CD4-positive, alpha-beta T cell (primary cell): ENCODE measurements at regions not wholly inside any gene's neighbourhood (a gene's known extent, or its start where the extent isn't known, plus 50 kb on each side); places are given as distances from the start of the nearest gene placed in this dataset.

Experiments used
- ATAC-seq: fragments of 200-7000 bp; cut with Tn5 transposase; one replicate; pipeline ENCODE4 v1.10.0; 2022; ENCODE audit warnings: mild to moderate bottlenecking; ENCODE audit not compliant: poor library complexity
- CTCF ChIA-PET: fragments of 350-600 bp; sonication (Branson Sonifier 250); formaldehyde crosslinking; loops from one replicate; lab custom pipeline; 2021; ENCODE audit warnings: antibody characterized with exemption, inconsistent platforms; lab: Charles Lee
- POLR2A ChIA-PET: fragments of 350-600 bp; sonication (Branson Sonifier 250); formaldehyde crosslinking; loops from one replicate; lab custom pipeline; 2021; ENCODE audit warnings: antibody characterized with exemption, inconsistent platforms; lab: Charles Lee
- DNase-seq, 14 experiments: peaks; one replicate each; pipeline ENCODE4 v3.0.0-alpha.2; 2013 to 2020; ENCODE audit warnings: mixed read lengths in 2 of 14
- H3K27ac ChIP-seq, 2 donors: one replicate each; pipeline versions ENCODE4 v1.5.1 to v1.7.0; 2013; ENCODE audit warnings: low read length in 2 of 2, low read depth in 1 of 2, mild to moderate bottlenecking in 1 of 2
- H3K27me3 ChIP-seq, 2 experiments: 1 replicate in 1 of 2; 2 replicates in 1 of 2; pipeline versions ENCODE4 v1.6.1 to v1.7.0; 2013; ENCODE audit warnings: low read length in 2 of 2, control low read depth in 1 of 2, mild to moderate bottlenecking in 1 of 2, moderate library complexity in 1 of 2; ENCODE audit not compliant: insufficient read depth in 2 of 2, control insufficient read depth in 1 of 2
- H3K36me3 ChIP-seq: one replicate; pipeline ENCODE4 v1.6.1; 2013; ENCODE audit warnings: low read length, control low read depth; ENCODE audit not compliant: insufficient read depth
- H3K4me1 ChIP-seq: one replicate; pipeline ENCODE4 v1.6.1; 2013; ENCODE audit warnings: low read length, control low read depth; ENCODE audit not compliant: insufficient read depth
- H3K4me3 ChIP-seq: one replicate; pipeline ENCODE4 v1.5.1; 2013; ENCODE audit warnings: mild to moderate bottlenecking, low read length, moderate library complexity
- H3K9me3 ChIP-seq, 2 experiments: 1 replicate in 1 of 2; 2 replicates in 1 of 2; pipeline versions ENCODE4 v1.6.1 to v1.7.0; 2013; ENCODE audit warnings: low read length in 2 of 2, mild to moderate bottlenecking in 2 of 2, control low read depth in 1 of 2, moderate library complexity in 1 of 2; ENCODE audit not compliant: control insufficient read depth in 1 of 2, insufficient read depth in 1 of 2
- H3K27ac Mint-ChIP-seq: one replicate; pipeline ENCODE4 v1.8.0; 2020; ENCODE audit warnings: mixed read lengths
- H3K27me3 Mint-ChIP-seq: one replicate; pipeline ENCODE4 v1.8.0; 2021; ENCODE audit warnings: mixed read lengths
- H3K36me3 Mint-ChIP-seq: one replicate; pipeline ENCODE4 v1.8.0; 2021; ENCODE audit warnings: low read depth, mixed read lengths
- H3K4me1 Mint-ChIP-seq: one replicate; pipeline ENCODE4 v1.8.0; 2021; ENCODE audit warnings: low read depth, mixed read lengths
- H3K4me3 Mint-ChIP-seq: one replicate; pipeline ENCODE4 v1.8.0; 2020; ENCODE audit warnings: mild to moderate bottlenecking, mixed read lengths
- H3K9me3 Mint-ChIP-seq: one replicate; pipeline ENCODE4 v1.8.0; 2020; ENCODE audit warnings: mixed read lengths
- CTCF ChIP-seq: fragments of 200-600 bp; IDR thresholded peaks from one replicate; pipeline ENCODE4 v1.8.0; 2022; ENCODE audit warnings: antibody characterized with exemption, mild to moderate bottlenecking
- intact Hi-C, 2 experiments: fragments of 100-400 bp; cut with DNase I in 1 of 2; cut with micrococcal nuclease in 1 of 2; formaldehyde crosslinking; loops; one replicate each; pipeline versions ENCODE4 v1.15.1 to v1.9.0; 2023 to 2025; cut with DNase I, micrococcal nuclease

- Histone ChIP-seq H3K4me3 (no peak overlapping the region), H3K27me3 (no peaks in the 10 kb centered on the region), H3K36me3 (no peaks in the 10 kb centered on the region), H3K27ac (no peak overlapping the region), H3K9me3 (peaks cover 0 to 5% of the 10 kb centered on the region in 2 experiments), H3K4me1 (no peaks in the 10 kb centered on the region)
- no peak overlapping the region for H3K4me3 Mint-ChIP-seq
- H3K27ac Mint-ChIP-seq, result no peak overlapping the region
- DNase-seq (no peak), ATAC-seq (no peak)
- POLR2A ChIA-PET, result no interaction called here
- CTCF ChIA-PET, result no interaction called here
- intact Hi-C loops, result no loop called here
- H3K9me3 Mint-ChIP-seq, result no peaks in the 10 kb centered on the region
- no peaks in the 10 kb centered on the region for H3K4me1 Mint-ChIP-seq
- TF ChIP-seq CTCF, result no peak
- H3K27me3 Mint-ChIP-seq, result no peaks in the 10 kb centered on the region
- H3K36me3 Mint-ChIP-seq, result no peaks in the 10 kb centered on the region
Observed at GRCh38 chr10:128896116-128896795, 570.8 kb upstream of the MGMT start.

- CTCF ChIA-PET, result no interaction called here
Observed at GRCh38 chr10:128896963-128897362, 570.1 kb upstream of the MGMT start.

GRCh38 chr10:128897401-128898129 lies 569.5 kb upstream of the MGMT start:
- TF ChIP-seq CTCF, result no peak
- no peak overlapping the region for H3K4me3 Mint-ChIP-seq
- Histone ChIP-seq H3K27me3 (no peaks in the 10 kb centered on the region), H3K4me1 (no peaks in the 10 kb centered on the region), H3K4me3 (no peak overlapping the region), H3K36me3 (no peaks in the 10 kb centered on the region), H3K9me3 (peaks cover 0 to 5% of the 10 kb centered on the region in 2 experiments), H3K27ac (no peak overlapping the region)
- H3K27me3 Mint-ChIP-seq, result no peaks in the 10 kb centered on the region
- no peak overlapping the region for H3K27ac Mint-ChIP-seq
- intact Hi-C loops, result no loop called here
- no peaks in the 10 kb centered on the region for H3K36me3 Mint-ChIP-seq
- no peaks in the 10 kb centered on the region for H3K9me3 Mint-ChIP-seq
- ATAC-seq, result no peak
- no peak for DNase-seq
- peaks cover 7% of the 10 kb centered on the region for H3K4me1 Mint-ChIP-seq
- CTCF ChIA-PET, result no interaction called here
- POLR2A ChIA-PET, result no interaction called here

More at GRCh38 chr10:128896963-128897362, 570.1 kb upstream of the MGMT start:
- POLR2A ChIA-PET, result no interaction called here
- Mint-ChIP-seq H3K27ac (no peak overlapping the region), H3K36me3 (no peaks in the 10 kb centered on the region), H3K4me3 (no peak overlapping the region), H3K9me3 (no peaks in the 10 kb centered on the region), H3K4me1 (peaks cover 4% of the 10 kb centered on the region), H3K27me3 (no peaks in the 10 kb centered on the region)
- no peaks in the 10 kb centered on the region for H3K4me1 ChIP-seq
- no peak for TF ChIP-seq CTCF
- intact Hi-C loops, result no loop called here
- H3K4me3 ChIP-seq, result no peak overlapping the region
- no peaks in the 10 kb centered on the region for H3K27me3 ChIP-seq
- no peaks in the 10 kb centered on the region for H3K36me3 ChIP-seq
- no peak for DNase-seq
- ATAC-seq, result no peak
- H3K27ac ChIP-seq, result no peak overlapping the region
- H3K9me3 ChIP-seq, result peaks cover 0 to 5% of the 10 kb centered on the region in 2 experiments
